GM19395 (cell line): ENCODE measurements at regions not wholly inside any gene's neighbourhood (a gene's known extent, or its start where the extent isn't known, plus 50 kb on each side); places are given as distances from the start of the nearest gene placed in this dataset.
A peak's percentile ranks its signal among the peaks of the same experiment; 100 is the strongest.

Source experiments
- ATAC-seq: cut with Tn5 transposase; IDR thresholded peaks from one replicate; pipeline ENCODE4 v1.9.1; 2021; ENCODE audit warnings: mild to moderate bottlenecking, moderate library complexity; ENCODE audit not compliant: unreplicated experiment

GRCh38 chr13:76533251-76533650 lies 353.0 kb downstream of the KCTD12 start:
- ATAC-seq = no peak

DNA sequence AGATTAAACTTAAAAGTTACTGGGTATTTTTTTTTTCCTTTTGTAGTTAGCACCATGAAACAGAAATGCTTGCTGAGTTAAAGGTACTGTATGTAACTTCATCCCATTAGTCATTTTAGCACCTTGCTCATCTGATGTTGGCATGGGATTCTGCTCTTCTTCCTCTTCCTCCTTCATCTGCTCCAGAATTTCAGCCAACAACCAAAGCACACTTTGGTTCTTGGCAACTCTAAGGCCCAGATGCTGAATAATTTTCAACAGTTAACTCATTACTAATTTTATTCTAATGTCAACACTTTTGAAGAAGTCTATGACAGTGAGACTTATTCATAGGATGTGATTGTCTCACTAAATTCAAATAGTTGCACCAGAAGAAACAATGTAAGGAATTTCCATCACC lies 359.2 kb downstream of the KCTD12 start:
- ATAC-seq = no peak

GRCh38 chr13:76523740-76524340 lies 362.4 kb downstream of the KCTD12 start:
- ATAC-seq = peak; percentile 89

DNA sequence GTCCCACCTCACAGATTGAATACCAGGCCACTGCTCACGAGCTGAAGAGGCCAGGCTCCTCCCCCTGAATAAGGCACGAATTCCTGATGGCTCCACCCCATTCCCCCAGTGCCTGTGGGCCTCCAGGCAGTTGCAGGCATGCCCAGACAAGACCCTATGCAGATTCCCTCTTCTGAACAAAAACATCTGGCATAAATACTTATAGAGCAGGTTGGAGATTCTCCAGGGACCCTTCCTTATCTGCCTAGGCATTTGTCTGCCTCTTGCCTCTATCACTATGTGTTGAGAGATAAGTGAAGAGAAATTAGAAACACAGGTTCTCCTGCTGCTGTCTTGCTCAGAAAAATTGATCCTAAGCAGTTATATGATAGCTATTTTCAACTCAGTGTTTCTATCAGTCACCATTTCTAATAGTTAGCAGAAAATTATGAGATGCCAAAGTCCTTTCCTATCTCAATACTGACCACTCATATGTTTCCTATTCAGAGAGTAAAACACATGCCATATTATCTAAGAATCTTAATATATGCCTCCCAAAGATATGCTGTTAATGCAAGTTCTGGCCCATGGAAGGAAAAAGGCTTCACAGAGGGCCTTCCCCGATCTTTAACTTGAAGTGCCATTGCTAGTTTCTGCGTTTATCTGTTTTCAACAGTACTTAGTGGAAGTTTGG lies 364.0 kb downstream of the KCTD12 start:
- no peak for ATAC-seq

- no peak for ATAC-seq
Observed at GRCh38 chr13:76519685-76520084, 366.5 kb downstream of the KCTD12 start.

DNA sequence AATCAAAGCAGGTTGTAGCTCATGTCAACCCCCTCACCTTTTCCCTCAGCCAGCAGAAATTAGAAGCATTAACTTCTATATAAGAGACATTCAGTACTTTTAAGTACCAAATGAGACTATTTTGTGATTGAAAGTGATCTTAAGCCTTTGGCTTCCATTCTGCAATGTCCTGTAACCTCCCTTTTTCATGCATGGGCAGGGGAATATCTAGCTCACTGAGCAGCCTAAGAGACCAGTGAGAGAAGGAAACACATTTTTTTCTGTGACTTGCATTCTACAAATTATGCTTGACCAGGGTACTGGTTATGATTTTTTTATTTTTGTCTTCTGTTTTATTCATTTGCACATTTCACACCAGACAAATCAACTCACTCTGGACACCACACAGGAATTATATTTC lies 369.6 kb downstream of the KCTD12 start:
- no peak for ATAC-seq

GRCh38 chr13:76516013-76516412 lies 370.2 kb downstream of the KCTD12 start:
- no peak for ATAC-seq

GRCh38 chr13:76512721-76513145 lies 373.5 kb downstream of the KCTD12 start:
- no peak for ATAC-seq

GRCh38 chr13:76505437-76505836 lies 380.8 kb downstream of the KCTD12 start:
- ATAC-seq = no peak

DNA sequence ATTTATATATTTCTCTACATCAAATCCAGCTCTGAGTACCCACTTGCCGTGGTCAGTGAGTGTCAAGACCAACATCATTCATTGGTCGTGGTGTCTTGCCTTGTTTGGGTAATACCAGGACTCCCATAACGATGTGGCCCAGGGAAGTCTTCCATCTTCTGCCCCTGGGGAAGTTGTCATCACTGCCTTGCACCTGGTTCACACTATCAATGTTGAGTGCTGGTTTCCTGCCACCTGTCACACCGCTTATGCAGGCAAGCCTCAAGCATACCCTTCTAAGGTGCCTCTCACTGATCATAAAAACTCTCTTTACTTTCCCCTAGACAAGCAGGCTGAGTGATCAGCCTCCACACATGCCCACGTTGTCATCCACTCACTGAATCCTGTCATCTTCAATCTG lies 382.4 kb downstream of the KCTD12 start:
- ATAC-seq = no peak

- ATAC-seq = no peak
Observed at GRCh38 chr13:76503291-76503690, 382.9 kb downstream of the KCTD12 start.

DNA sequence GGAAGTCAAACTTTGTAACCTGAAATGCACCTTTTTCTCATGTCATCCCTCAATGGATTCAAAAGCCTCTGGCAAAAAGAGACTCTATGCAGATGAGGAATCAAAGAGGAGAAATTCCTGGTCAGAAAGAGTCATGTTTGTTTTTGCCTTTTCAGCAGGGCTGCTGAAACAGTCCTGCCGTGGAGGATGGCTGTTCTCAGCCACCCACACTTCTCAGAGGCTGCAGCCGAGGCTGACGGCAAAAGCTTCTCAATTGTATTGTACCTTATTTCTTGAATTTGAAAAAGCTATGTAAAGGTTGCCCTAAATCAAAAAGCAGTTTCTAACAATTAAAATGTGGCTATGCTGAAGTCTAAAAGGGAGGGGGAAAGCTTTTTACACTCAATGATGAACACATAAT lies 385.3 kb downstream of the KCTD12 start:
- ATAC-seq = no peak

- no peak for ATAC-seq
Observed at GRCh38 chr13:76499891-76500290, 386.3 kb downstream of the KCTD12 start.

DNA sequence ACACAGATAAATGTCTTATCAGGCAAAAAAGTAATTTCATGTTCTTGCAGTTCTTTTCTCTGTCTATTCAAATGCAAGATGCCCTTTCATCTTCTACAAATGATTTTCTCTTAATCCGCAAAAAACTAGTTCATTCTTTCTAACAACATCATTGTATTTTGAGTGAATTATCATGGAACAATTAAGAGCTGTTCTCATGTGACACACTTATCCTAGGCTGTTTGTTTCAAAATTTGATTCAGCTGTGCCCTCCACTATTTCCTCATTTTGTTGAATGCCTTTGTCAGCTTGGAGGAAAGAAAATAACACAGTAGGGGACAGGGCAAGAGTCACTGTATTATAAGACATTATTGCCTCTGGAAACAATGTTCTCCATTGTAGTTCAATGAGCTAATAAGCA lies 396.9 kb downstream of the KCTD12 start:
- ATAC-seq = no peak

- no peak for ATAC-seq
Observed at GRCh38 chr13:76481738-76482137, 404.5 kb downstream of the KCTD12 start.

DNA sequence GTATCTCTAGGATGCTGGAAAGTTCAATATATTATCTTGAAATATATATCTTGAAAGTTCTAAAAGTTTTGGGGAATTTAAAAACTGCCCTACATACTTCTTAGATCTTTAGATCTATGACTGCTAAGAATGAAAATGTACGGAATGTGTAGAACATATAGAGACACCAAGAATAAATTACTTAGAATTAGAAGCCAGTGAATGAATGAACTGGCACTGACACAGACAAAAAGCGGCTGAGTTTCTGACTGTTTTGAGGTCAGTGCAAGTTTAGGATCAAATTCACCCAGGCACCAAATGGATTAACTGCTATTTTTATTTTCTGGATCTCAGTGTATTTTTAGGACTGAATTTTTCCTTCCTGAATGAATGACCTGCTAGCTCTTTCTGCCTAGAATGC lies 411.2 kb downstream of the KCTD12 start:
- no peak for ATAC-seq

- no peak for ATAC-seq
Observed at GRCh38 chr13:76474356-76474755, 411.8 kb downstream of the KCTD12 start.

DNA sequence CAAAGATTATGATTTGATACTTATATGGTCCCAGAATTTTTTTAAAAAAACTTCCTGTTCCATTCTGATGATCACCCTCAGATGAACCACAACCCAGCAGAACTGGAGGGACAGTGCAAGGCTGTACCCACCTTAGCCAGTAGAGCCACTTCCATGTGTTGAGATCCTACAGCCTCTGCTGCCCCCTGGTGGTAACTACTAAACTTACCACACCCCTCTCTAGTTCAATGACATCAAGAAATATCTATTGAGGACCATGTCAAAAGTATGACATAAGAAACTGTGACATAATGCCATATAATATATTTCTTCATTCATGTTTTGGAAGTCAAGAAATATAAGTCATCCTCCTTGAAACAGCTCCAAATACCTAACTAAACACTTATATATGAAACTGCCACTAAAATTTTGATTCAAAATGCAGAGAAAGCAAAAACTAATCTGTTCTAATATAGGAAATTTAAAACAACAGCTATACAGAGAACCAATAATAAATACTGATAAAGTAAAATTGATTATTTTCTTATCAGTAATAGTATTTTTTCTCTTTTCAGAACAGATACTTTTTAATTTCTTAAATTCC lies 412.6 kb downstream of the KCTD12 start:
- peak; percentile 100 for ATAC-seq

DNA sequence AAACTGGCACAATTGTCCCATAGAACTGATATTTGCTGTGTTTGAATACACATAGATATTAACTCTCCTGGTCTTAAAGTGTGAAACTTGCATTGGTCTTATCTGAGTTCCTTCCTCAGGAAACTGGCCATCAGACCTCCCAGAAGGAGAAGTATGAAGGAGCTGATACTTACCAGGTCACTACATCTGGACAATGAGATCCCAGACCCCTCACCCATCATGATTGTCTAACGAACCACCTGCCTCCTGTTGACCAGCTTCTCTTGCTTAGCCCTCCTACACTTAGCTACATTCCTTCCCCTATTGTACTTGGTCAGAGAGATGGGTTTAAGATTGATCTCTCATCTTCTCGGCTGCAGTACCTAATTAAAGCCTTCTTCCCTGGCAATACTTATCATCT lies 413.3 kb downstream of the KCTD12 start:
- no peak for ATAC-seq

DNA sequence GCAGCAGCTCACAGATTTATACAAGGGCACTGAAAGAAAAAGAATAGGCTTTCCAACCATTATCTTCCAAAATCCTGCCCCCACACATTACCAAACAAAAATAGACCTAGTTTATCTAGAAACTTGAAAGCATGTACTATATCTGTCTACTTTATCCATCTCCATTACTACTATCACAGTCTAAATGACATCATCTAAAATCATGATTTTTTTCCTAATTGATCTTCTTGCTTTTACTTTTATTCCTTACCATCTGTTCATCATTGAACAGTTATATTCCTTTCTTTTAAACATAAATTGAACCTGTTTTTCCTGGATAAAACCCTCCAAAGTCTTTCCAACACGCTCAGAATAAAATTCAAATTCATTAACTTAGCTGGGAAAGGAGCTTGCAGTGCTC lies 414.7 kb downstream of the KCTD12 start:
- no peak for ATAC-seq

GRCh38 chr13:76470991-76471390 lies 415.2 kb downstream of the KCTD12 start:
- no peak for ATAC-seq

DNA sequence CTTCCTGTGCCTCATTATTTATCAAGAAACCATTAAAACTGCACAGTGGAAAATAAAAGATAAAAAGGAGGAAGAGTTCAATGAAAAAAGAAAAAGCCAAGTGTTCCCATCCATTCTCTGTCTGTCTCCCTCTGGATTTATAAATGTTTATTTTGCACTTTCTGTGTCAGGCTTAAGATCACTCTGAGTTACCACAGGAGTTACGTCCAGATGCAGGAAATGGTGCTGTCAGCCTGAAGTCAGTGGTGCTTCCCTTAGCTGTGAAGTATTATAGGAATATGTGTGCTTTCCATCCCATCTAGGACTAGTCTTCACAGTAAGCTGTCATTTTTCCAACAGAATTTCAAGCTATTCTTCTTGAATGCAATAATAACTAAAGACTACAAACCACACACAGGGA lies 420.2 kb downstream of the KCTD12 start:
- ATAC-seq = no peak

GRCh38 chr13:76463314-76463713 lies 422.9 kb downstream of the KCTD12 start:
- no peak for ATAC-seq
